Sciatic nerve (tissue), 2 donors: ENCODE measurements at regions not wholly inside any gene's neighbourhood (a gene's known extent, or its start where the extent isn't known, plus 50 kb on each side); places are given as distances from the start of the nearest gene placed in this dataset.
"Not testable (repeated sequence)": the region's sequence is repeated elsewhere in the genome, so short reads cannot be mapped to it uniquely, and the experiment has no call there.

Source experiments
- ATAC-seq: fragments of 200-7000 bp; cut with Tn5 transposase; one replicate; pipeline ENCODE4 v1.9.1; 2020; ENCODE audit warnings: mild to moderate bottlenecking, moderate library complexity
- DNase-seq: peaks from one replicate; pipeline ENCODE4 v3.0.0-alpha.2; 2020; ENCODE audit warnings: low spot score
- intact Hi-C: fragments of 100-400 bp; cut with DNase I; formaldehyde crosslinking; loops from one replicate; pipeline ENCODE4 v1.14.2; 2022
- donor health status: DM: no; HTN: no; CAD: no.
- donor health status: DM: no; HTN: no; CAD: no.

DNA sequence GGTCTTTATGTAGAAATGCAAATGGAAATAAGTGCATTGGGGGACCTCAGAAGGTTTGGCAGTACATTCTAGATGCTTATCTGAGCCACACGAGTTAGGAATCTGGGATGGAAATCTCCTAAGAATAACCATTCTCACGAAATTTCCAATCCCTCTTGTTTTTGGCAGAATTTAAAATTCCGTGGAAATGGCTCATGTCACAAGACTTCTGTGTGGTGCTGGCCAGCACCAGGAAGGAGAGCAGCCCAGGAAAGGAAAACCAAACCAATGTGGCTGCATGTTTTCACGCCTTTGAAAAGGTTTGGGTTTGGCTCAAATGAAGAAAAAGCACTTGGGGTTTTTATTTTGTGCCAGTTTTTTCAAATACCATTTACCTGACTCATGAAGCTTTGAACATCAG is 80.1 kb upstream of the KCNK2 start:
- intact Hi-C loops, result no loop called here
- peak; percentile 54 for ATAC-seq
- no peak for DNase-seq

DNA sequence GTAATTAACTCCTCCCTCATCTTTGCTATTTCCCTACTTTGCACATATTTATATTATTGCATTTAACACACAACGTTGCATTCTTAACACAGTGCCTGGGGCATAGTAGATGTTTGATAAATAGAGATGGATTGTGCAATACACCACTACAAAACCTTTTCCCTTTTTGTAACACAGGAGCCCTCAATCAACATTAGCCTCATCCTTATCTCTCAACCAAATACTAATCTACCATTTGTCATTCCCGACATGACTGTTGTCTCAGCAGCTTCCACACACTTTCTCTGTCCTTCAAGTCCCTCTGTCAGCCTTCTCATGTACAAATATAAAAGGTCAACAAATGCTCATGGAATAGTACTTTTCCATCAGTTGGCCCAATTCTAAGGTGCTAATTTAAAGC is 78.9 kb upstream of the KCNK2 start:
- no peak for DNase-seq
- intact Hi-C loops, result no loop called here
- no peak for ATAC-seq

DNA sequence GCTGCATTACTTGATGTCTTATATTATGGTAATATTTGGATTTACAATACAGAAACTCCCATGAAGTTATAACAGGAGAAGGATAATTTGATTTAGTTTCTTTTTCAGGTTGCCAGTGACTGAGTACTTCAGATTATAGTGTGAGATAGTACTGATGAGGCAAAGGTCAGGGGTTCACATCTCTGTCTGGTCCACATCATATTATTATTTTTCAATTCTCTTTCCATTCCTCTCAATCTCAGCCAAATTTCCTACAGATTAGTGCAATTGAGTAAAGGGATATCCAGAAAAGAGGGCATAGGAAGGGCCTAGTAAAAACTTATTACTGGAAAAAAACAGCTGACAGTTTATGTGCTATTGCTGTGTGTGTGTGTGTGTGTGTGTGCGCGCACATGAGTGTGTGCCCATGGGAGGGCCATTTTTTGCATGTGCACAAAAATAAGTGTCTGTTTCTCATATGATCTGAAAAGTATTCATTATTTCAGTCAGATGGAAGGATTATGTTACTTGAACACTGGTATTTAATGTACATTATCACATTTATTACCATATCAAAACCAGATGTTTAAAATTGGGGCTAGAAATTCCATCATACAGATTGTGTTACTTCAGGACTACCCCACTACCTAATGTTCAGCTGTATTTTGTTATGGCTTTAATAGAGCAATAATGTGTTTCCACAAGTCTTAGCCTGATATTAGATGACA is 78.3 kb upstream of the KCNK2 start:
- intact Hi-C loops, result no loop called here
- no peak for ATAC-seq
- DNase-seq, result no peak

DNA sequence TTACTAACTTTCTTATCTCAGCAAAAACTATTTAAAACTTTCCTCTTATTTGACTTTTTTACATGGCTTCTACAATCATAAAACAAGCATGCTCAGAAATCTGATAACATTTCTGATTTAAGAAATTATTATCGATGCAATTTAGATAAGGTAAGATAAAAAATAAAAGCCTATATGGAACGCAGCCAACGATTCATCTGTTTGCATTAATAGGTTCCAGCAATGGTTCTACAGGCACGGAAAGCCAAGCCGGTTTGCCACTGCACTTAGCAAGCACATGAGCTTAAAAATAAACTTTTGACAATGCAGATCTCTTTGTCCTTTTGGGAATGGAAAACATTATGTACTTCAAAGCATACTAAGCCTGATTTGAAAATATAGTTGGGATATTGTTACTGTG is 77.5 kb upstream of the KCNK2 start:
- DNase-seq, result no peak
- intact Hi-C loops, result no loop called here
- no peak for ATAC-seq

DNA sequence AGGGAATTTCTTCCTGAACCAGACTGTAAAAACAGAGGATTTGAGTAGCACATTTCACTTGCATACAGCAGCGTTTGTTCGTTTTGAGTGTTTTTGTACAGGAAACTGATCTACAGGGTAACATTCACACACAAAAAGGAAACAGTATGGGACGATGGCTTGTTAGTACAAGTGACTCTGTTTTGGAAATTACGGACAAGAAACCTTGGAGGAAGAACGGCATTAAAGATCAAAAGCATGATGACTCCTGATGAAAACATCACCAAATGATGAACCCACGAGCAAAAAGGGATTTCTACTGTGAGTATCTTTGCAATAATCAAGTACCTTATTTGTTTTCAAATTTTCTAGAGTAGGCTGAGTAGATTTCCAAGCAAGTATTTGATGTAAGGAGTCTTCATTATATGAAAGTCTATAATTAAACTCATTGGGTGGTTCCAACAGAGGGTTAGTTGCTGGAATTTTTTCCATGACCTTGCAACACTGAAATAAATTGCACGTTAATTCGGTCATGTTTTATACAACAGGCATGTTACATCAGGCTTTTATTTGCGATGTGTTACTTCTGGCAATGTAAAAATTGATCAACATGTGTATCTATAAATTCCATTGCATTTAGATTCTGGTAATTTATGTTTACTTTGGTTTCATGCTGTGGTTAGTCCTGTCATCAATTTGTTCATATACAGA is 76.7 kb upstream of the KCNK2 start:
- ATAC-seq (no peak), DNase-seq (no peak)
- intact Hi-C loops, result no loop called here

DNA sequence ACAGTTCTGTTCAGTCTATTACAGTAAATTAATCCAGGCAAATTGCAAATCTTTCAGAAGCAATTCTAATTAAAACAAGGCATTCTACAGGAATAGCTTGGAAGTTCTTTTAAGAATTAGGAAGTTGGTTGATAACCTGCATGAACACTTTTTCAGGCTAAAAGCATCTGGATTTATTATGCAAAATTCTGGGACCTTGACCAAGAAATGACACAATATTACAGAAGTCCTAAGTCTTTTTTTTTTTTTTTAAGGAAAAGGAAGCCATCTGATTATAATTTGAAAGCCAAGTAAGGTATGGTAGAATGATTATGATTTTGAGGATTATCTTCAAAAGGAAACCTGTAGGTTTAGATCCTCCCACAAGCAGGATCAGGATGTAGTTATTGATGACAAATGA is 74.7 kb upstream of the KCNK2 start:
- DNase-seq (no peak), ATAC-seq (peak; percentile 34)
- intact Hi-C loops, result no loop called here

DNA sequence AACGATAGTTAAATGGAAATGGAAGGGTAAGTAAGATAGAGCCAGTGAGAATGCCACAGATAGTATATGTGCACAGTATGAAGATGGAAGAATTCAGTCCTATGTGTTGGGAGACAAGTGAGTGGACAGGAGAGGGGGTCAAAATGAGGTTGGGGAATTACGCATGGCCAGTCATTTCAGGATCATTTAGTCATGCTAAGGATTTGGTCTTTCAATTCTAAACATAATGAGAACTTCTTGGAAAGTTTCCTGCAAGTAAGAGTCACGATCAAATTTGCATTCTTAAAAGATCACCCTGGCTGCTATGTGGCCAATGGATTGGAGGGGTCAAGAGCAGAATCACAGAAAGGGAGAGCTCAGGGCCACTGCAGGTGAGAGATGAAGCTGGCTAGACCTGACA is 64.0 kb upstream of the KCNK2 start:
- ATAC-seq, result no peak
- no peak for DNase-seq

DNA sequence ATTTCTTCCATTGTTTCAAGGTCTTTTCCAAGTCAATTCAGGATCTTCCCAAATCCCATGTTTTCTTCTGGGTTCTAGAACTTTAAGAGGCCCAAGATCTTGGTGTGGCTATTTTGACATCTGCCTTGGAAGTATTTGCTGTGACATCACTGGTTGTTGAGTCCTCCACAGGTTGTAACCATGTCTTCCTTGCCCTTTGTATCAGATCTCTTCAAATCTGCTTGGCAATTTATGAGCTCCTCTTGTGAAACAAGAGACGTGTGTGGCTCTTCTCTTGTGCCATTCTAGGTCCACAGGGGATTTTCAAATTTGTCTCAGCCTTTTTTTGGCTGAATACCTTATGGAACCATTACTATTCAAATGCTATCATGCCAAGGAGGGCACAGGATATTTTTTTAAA is 60.3 kb upstream of the KCNK2 start:
- ATAC-seq (peak; percentile 50), DNase-seq (no peak)
- intact Hi-C loops, result no loop called here

More for the DNA sequence above, 64.0 kb upstream of the KCNK2 start:
- intact Hi-C loops, result no loop called here

DNA sequence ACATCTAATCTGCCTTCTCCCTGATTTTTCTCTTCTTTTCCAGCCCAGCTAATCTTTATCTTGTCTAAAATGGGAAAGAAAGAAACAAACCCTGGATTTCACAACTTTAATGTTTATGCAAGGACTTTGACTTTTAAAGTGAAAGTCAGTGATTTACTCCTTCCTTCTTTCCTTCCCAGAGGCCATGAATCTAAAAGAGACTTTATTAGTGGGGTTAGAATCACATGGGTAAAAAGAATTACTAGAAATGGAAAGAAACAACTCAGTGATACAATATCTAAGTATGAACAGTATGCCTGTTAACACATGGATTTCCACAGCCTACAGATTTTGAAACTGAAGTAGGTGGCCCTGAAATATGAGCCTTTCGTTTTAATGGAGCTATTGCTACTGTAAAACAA is 59.8 kb upstream of the KCNK2 start:
- ATAC-seq, result peak; percentile 76
- intact Hi-C loops, result no loop called here

DNA sequence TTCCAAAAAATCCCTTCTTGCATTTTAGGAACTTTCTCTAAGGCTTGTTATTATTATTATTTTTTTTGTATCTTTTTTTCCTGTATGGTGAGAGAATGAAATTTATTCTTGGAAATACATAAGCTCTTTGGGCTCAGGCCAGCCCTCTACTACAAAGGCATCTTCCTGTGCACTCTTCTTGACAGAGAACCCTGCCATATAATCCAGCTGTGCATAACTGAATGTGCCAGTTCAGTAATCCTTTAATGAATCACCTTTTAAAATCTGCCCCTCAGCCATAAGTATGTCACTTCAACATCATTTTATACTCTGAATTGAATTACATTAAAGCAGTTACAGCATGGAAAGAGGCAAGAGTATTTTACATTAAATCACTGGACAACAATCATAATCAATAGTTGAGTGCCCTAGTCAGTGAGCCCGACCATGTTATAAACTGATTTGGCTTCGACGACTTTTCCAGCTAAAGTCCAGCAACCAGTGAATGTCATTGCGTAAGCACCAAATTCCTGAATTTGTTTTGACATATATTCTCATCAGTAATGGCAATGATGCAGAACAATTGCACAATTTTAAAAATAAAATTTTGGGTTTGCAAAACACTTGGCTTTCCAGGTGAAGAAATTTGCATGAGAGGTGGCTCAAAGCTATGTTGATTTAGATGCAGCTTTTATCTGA is 59.2 kb upstream of the KCNK2 start:
- intact Hi-C loops, result no loop called here
- DNase-seq (no peak), ATAC-seq (peak; percentile 36)

More for the DNA sequence above, 59.8 kb upstream of the KCNK2 start:
- DNase-seq, result no peak

DNA sequence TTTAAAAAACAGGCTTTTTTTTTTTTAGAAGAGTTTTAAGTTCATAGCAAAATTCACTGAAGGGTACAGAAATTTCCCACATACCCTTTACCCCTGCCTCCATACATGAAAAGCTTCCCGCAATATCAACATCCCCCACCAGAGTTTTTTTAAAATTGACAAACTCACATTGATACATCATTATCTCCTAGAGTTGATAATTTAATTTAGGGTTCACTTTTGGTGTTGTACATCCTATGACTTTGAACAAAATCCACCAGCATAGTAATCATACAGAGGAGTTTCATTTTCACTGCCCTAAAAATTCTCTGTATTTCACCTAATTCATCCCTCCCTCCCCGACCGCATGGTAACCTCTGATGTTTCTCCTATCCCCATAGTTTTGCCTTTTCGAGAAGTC is 53.6 kb upstream of the KCNK2 start:
- no peak for ATAC-seq
- DNase-seq, result no peak
- intact Hi-C loops, result no loop called here

DNA sequence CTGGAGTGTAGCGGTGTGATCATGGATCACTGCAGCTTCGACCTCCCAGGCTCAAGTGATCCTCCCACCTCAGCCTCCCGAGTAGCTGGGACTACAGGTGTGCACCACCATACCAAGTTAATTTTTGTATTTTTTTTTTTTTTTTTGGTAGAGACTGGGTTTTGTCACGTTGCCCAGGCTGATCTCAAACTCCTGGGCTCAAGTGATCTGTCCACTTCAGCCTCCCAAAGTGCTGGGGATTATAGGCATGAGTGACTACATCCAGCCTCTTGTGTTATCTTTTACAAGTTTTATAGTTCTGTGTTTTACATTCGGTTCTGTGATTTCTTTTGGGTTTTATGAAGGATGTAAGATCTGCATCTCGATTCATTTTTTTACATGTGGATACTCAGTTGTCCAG is 52.0 kb upstream of the KCNK2 start:
- DNase-seq, intact Hi-C loops, ATAC-seq: not testable (repeated sequence)

DNA sequence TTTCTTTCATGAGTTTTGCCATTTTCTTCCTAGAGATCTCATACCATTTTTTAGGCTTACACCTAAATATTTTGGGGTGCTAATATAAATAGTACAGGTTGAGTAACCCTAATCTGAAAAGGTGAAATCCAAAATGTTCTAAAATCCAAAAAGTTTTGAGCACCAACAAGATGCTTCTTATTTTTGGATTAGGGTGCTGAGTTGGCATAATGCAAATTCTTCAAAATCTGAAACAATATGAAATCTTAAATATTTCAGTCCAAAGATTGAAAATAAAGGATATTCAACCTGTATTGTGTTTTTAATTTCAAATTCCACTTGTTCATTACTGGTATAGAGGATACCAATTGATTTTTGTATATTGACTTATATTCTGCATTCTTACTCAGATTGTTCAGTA is 51.1 kb upstream of the KCNK2 start:
- DNase-seq (no peak), ATAC-seq (no peak)
- intact Hi-C loops, result no loop called here
